DOHH2 (cell line): ENCODE measurements at regions not wholly inside any gene's neighbourhood (a gene's known extent, or its start where the extent isn't known, plus 50 kb on each side); places are given as distances from the start of the nearest gene placed in this dataset.

Experiments used
- EZH2phosphoT487 ChIP-seq: fragments of 200-600 bp; sonication (generic); IDR thresholded peaks from 2 replicates; pipeline ENCODE4 v1.6.1; 2017; ENCODE audit warnings: borderline replicate concordance, mild to moderate bottlenecking, antibody characterized with exemption, low read length, moderate library complexity, mixed read lengths
- TF ChIP-seq, protein P1 (sequence below): fragments of 200-600 bp; sonication (generic); IDR thresholded peaks from one replicate; pipeline ENCODE4 v1.5.1; 2014; ENCODE audit warnings: antibody characterized with exemption, mild to moderate bottlenecking, low read depth, low read length; ENCODE audit not compliant: poor library complexity, severe bottlenecking

DNA sequence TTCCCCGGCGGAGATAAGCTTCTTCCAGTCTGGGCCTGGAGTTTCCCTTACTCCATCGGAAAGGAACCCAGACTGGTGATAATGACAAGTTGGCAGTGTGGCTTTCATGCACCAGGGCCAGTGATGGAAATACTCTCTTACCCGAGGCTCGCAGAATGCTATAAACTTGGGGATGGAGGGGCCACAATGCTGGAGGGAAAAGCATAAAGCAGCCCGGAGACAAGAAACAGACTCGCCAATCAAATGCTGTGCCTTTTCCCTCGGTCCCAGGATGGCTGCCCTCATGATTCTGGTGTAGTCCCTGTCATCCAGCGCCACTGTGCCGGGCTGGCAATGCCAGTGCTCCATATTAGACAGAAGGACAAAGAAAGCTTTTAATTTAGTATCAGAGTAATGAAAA is 325.6 kb downstream of the THBS2 start:
- TF ChIP-seq, protein P1, sequence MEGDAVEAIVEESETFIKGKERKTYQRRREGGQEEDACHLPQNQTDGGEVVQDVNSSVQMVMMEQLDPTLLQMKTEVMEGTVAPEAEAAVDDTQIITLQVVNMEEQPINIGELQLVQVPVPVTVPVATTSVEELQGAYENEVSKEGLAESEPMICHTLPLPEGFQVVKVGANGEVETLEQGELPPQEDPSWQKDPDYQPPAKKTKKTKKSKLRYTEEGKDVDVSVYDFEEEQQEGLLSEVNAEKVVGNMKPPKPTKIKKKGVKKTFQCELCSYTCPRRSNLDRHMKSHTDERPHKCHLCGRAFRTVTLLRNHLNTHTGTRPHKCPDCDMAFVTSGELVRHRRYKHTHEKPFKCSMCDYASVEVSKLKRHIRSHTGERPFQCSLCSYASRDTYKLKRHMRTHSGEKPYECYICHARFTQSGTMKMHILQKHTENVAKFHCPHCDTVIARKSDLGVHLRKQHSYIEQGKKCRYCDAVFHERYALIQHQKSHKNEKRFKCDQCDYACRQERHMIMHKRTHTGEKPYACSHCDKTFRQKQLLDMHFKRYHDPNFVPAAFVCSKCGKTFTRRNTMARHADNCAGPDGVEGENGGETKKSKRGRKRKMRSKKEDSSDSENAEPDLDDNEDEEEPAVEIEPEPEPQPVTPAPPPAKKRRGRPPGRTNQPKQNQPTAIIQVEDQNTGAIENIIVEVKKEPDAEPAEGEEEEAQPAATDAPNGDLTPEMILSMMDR = no peak
- no peak for TF ChIP-seq EZH2phosphoT487
